Right cardiac atrium (tissue), 5 donors: ENCODE measurements at regions not wholly inside any gene's neighbourhood (a gene's known extent, or its start where the extent isn't known, plus 50 kb on each side); places are given as distances from the start of the nearest gene placed in this dataset.
"Not testable (repeated sequence)": the region's sequence is repeated elsewhere in the genome, so short reads cannot be mapped to it uniquely, and the experiment has no call there.

Source experiments
- ATAC-seq, 2 donors: fragments of 200-7000 bp; cut with Tn5 transposase; one replicate each; pipeline versions ENCODE4 v1.8.0 to v1.9.1; 2020; ENCODE audit warnings: moderate library complexity in 2 of 2, mild to moderate bottlenecking in 1 of 2
- DNase-seq, 3 donors: peaks; one replicate each; pipeline ENCODE4 v3.0.0-alpha.2; 2020
- H3K27ac ChIP-seq: one replicate; pipeline ENCODE4 v1.5.1; 2013; ENCODE audit warnings: mild to moderate bottlenecking, low read length, control low read depth, moderate library complexity
- H3K27me3 ChIP-seq: one replicate; pipeline ENCODE4 v1.6.1; 2013; ENCODE audit not compliant: control insufficient read depth, insufficient read depth
- H3K4me1 ChIP-seq: one replicate; pipeline ENCODE4 v1.6.1; 2013; ENCODE audit warnings: low read length; ENCODE audit not compliant: control insufficient read depth, insufficient read depth
- H3K4me3 ChIP-seq: one replicate; pipeline ENCODE4 v1.5.1; 2013; ENCODE audit warnings: low read length, control low read depth
- H3K9me3 ChIP-seq: one replicate; pipeline ENCODE4 v1.6.1; 2013; ENCODE audit warnings: low read length; ENCODE audit not compliant: control insufficient read depth
- WGBS: extraction: QIAGEN DNeasy Blood & Tissue Kit; methylation state at CpG from one replicate; pipeline ENCODE4 v1.1.7; 2013; 5-methylcytosine and 5-hydroxymethylcytosine counted together
- intact Hi-C, 4 donors: fragments of 100-400 bp; cut with DNase I; formaldehyde crosslinking; loops; one replicate each; pipeline versions ENCODE4 v1.11.0 to v1.14.0; 2022 to 2023
- donor health status: healthy with polysubstance abuse.
- donor health status: DM: no; HTN: yes; CAD: no.
- donor health status: DM: no; HTN: no; CAD: no.
- donor health status: DM: no; HTN: yes; CAD: no; lungs with severe emphysema.
- donor health status: DM: yes; HTN: yes; CAD: no.

- no peak for ATAC-seq
- WGBS, result 61% methylated on average over 2 of the region's 2 CpGs
Measured at GRCh38 chr6:115442323-115442722, 618.4 kb downstream of the FRK start.

GRCh38 chr6:115441651-115442050 lies 619.0 kb downstream of the FRK start:
- 71% methylated on average over 1 of the region's 1 CpG for WGBS
- intact Hi-C loops, result no loop called here
- H3K27me3 ChIP-seq, result no peaks in the 10 kb centered on the region
- no peak overlapping the region for H3K4me3 ChIP-seq
- no peaks in the 10 kb centered on the region for H3K9me3 ChIP-seq
- ATAC-seq (no peak), DNase-seq (no peak)
- no peaks in the 10 kb centered on the region for H3K4me1 ChIP-seq
- no peak overlapping the region for H3K27ac ChIP-seq

More at GRCh38 chr6:115442323-115442722, 618.4 kb downstream of the FRK start:
- no peak overlapping the region for H3K27ac ChIP-seq
- intact Hi-C loops, result no loop called here
- H3K4me3 ChIP-seq, result no peak overlapping the region
- H3K27me3 ChIP-seq, result no peaks in the 10 kb centered on the region
- no peaks in the 10 kb centered on the region for H3K9me3 ChIP-seq
- H3K4me1 ChIP-seq, result no peaks in the 10 kb centered on the region
- DNase-seq, result no peak

GRCh38 chr6:115415378-115415777 lies 645.3 kb downstream of the FRK start:
- Histone ChIP-seq H3K27ac (no peak overlapping the region), H3K27me3 (no peaks in the 10 kb centered on the region), H3K4me3 (no peak overlapping the region), H3K9me3 (no peaks in the 10 kb centered on the region), H3K4me1 (no peaks in the 10 kb centered on the region)
- 41% methylated on average over 3 of the region's 3 CpGs for WGBS
- no peak for ATAC-seq
- intact Hi-C loops, result no loop called here
- no peak for DNase-seq

GRCh38 chr6:115414916-115415315 lies 645.8 kb downstream of the FRK start:
- H3K27me3 ChIP-seq, H3K4me3 ChIP-seq, DNase-seq, intact Hi-C loops, H3K4me1 ChIP-seq, ATAC-seq, H3K9me3 ChIP-seq, H3K27ac ChIP-seq: not testable (repeated sequence)
- WGBS, result 35% methylated on average over 6 of the region's 6 CpGs

GRCh38 chr6:115411756-115412155 lies 648.9 kb downstream of the FRK start:
- no peak overlapping the region for H3K27ac ChIP-seq
- DNase-seq (no peak), ATAC-seq (no peak)
- H3K4me1 ChIP-seq, result no peaks in the 10 kb centered on the region
- intact Hi-C loops, result no loop called here
- no peaks in the 10 kb centered on the region for H3K9me3 ChIP-seq
- H3K4me3 ChIP-seq, result no peak overlapping the region
- no peaks in the 10 kb centered on the region for H3K27me3 ChIP-seq
- WGBS, result 42% methylated on average over 2 of the region's 2 CpGs

GRCh38 chr6:115404446-115404845 lies 656.2 kb downstream of the FRK start:
- H3K4me3 ChIP-seq, result no peak overlapping the region
- intact Hi-C loops, result no loop called here
- H3K9me3 ChIP-seq, result no peaks in the 10 kb centered on the region
- 93% methylated on average over 1 of the region's 1 CpG for WGBS
- H3K27me3 ChIP-seq, result no peaks in the 10 kb centered on the region
- DNase-seq, result no peak
- no peaks in the 10 kb centered on the region for H3K4me1 ChIP-seq
- H3K27ac ChIP-seq, result no peak overlapping the region
- ATAC-seq, result no peak

- no peak overlapping the region for H3K4me3 ChIP-seq
- no peaks in the 10 kb centered on the region for H3K9me3 ChIP-seq
- intact Hi-C loops, result no loop called here
- H3K27ac ChIP-seq, result no peak overlapping the region
- H3K27me3 ChIP-seq, result no peaks in the 10 kb centered on the region
- DNase-seq (no peak), ATAC-seq (no peak)
- no peaks in the 10 kb centered on the region for H3K4me1 ChIP-seq
- WGBS, result 86% methylated on average over 1 of the region's 1 CpG
Measured at GRCh38 chr6:115398607-115399006, 662.1 kb downstream of the FRK start.

- no peak overlapping the region for H3K27ac ChIP-seq
- H3K4me3 ChIP-seq, result no peak overlapping the region
- no peaks in the 10 kb centered on the region for H3K4me1 ChIP-seq
- intact Hi-C loops, result no loop called here
- DNase-seq (no peak), ATAC-seq (no peak)
- no peaks in the 10 kb centered on the region for H3K27me3 ChIP-seq
- H3K9me3 ChIP-seq, result no peaks in the 10 kb centered on the region
- WGBS, result 84% methylated on average over 6 of the region's 6 CpGs
Measured at GRCh38 chr6:115396112-115396906, 664.4 kb downstream of the FRK start.

- Histone ChIP-seq H3K9me3 (no peaks in the 10 kb centered on the region), H3K4me1 (no peaks in the 10 kb centered on the region), H3K27ac (no peak overlapping the region), H3K4me3 (no peak overlapping the region), H3K27me3 (no peaks in the 10 kb centered on the region)
- 68% methylated on average over 5 of the region's 5 CpGs for WGBS
- ATAC-seq (no peak), DNase-seq (no peak)
- intact Hi-C loops, result no loop called here
Measured at GRCh38 chr6:115393821-115394220, 666.9 kb downstream of the FRK start.

- DNase-seq (no peak), ATAC-seq (no peak)
- Histone ChIP-seq H3K27me3 (no peaks in the 10 kb centered on the region), H3K9me3 (no peaks in the 10 kb centered on the region), H3K27ac (no peak overlapping the region), H3K4me3 (no peak overlapping the region), H3K4me1 (no peaks in the 10 kb centered on the region)
- WGBS, result 57% methylated on average over 2 of the region's 2 CpGs
- intact Hi-C loops, result no loop called here
Measured at GRCh38 chr6:115370202-115370601, 690.5 kb downstream of the FRK start.

- intact Hi-C loops, result no loop called here
- WGBS, result 56% methylated on average over 4 of the region's 4 CpGs
- Histone ChIP-seq H3K4me1 (no peaks in the 10 kb centered on the region), H3K27ac (no peak overlapping the region), H3K4me3 (no peak overlapping the region), H3K9me3 (no peaks in the 10 kb centered on the region), H3K27me3 (no peaks in the 10 kb centered on the region)
- ATAC-seq, result no peak
- no peak for DNase-seq
Measured at GRCh38 chr6:115365783-115366182, 694.9 kb downstream of the FRK start.

- no peak overlapping the region for H3K27ac ChIP-seq
- no peaks in the 10 kb centered on the region for H3K27me3 ChIP-seq
- ATAC-seq, result no peak
- H3K4me3 ChIP-seq, result no peak overlapping the region
- H3K9me3 ChIP-seq, result no peaks in the 10 kb centered on the region
- no peaks in the 10 kb centered on the region for H3K4me1 ChIP-seq
- intact Hi-C loops, result no loop called here
- 88% methylated on average over 4 of the region's 4 CpGs for WGBS
- DNase-seq, result no peak
Measured at GRCh38 chr6:115363379-115363778, 697.3 kb downstream of the FRK start.
